AG04449 (cell line): ENCODE measurements at regions not wholly inside any gene's neighbourhood (a gene's known extent, or its start where the extent isn't known, plus 50 kb on each side); places are given as distances from the start of the nearest gene placed in this dataset.
A peak's percentile ranks its signal among the peaks of the same experiment; 100 is the strongest.

ENCODE experiments used
- CTCF ChIA-PET: fragments of 350-600 bp; formaldehyde crosslinking; extraction: SDS; loops from one replicate; lab custom pipeline; 2021; ENCODE audit warnings: antibody characterized with exemption; lab: Yijun Ruan, JAX
- POLR2A ChIA-PET: fragments of 400-600, 350-600 bp; formaldehyde crosslinking; extraction: SDS; loops from one replicate; lab custom pipeline; 2020; ENCODE audit warnings: antibody characterized with exemption, inconsistent platforms; lab: Yijun Ruan, JAX
- DNase-seq: peaks from one replicate; pipeline ENCODE4 v3.0.0-alpha.2; 2010; ENCODE audit warnings: low read depth, low spot score
- H3K4me3 ChIP-seq: 2 replicates; pipeline ENCODE4 v1.5.1; 2011; ENCODE audit warnings: low read depth, mild to moderate bottlenecking, control low read depth, low read length
- TF ChIP-seq, protein P1 (sequence below): IDR thresholded peaks from one replicate; pipeline ENCODE4 v1.5.1; 2011; ENCODE audit warnings: mild to moderate bottlenecking, moderate library complexity, low read length, control low read depth, inconsistent platforms; ENCODE audit not compliant: insufficient read depth; ENCODE audit errors: missing control alignments

DNA sequence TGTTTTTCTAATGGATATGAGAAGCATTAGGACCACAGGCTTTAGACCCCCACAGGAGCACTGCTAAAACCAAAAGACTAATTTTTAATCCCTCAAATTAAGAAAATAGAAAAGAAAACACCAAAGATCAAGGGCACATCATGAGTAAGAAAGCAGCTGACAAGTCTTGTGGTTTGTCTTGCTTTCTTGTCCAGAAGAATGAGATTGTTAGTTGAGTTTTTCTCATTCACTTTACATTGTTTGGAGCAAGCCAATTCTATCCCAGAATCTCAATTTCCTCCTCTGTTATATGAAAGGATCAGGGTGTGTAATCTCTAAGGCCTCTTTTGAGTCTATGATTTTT, 899.0 kb downstream of the KCNJ2 start:
- ChIA-PET POLR2A (no interaction called here), CTCF (no interaction called here)
- no peak overlapping the region for H3K4me3 ChIP-seq
- DNase-seq = no peak
- TF ChIP-seq, protein P1, sequence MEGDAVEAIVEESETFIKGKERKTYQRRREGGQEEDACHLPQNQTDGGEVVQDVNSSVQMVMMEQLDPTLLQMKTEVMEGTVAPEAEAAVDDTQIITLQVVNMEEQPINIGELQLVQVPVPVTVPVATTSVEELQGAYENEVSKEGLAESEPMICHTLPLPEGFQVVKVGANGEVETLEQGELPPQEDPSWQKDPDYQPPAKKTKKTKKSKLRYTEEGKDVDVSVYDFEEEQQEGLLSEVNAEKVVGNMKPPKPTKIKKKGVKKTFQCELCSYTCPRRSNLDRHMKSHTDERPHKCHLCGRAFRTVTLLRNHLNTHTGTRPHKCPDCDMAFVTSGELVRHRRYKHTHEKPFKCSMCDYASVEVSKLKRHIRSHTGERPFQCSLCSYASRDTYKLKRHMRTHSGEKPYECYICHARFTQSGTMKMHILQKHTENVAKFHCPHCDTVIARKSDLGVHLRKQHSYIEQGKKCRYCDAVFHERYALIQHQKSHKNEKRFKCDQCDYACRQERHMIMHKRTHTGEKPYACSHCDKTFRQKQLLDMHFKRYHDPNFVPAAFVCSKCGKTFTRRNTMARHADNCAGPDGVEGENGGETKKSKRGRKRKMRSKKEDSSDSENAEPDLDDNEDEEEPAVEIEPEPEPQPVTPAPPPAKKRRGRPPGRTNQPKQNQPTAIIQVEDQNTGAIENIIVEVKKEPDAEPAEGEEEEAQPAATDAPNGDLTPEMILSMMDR = no peak

DNA sequence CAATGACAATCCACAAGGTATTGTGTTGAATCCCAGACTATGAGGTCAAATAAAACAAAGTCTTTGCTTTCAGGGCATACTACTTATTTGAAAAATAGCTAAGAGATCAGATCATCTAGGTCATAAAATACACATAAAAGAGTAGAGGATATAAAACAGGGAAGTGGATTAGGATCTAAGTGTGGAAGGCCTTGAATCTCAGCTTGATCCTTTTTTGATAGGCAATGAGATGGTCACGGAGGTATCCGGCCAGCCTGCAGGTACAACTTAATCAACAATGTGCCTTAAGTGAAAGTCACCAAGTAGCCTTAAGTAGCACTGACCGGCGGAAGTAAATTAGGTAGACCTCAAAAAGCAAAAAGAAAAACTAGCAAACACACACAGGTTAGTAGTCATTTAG, 901.7 kb downstream of the KCNJ2 start:
- CTCF ChIA-PET = no interaction called here
- H3K4me3 ChIP-seq = no peak overlapping the region
- TF ChIP-seq, protein P1 = no peak
- no peak for DNase-seq
- POLR2A ChIA-PET = no interaction called here

DNA sequence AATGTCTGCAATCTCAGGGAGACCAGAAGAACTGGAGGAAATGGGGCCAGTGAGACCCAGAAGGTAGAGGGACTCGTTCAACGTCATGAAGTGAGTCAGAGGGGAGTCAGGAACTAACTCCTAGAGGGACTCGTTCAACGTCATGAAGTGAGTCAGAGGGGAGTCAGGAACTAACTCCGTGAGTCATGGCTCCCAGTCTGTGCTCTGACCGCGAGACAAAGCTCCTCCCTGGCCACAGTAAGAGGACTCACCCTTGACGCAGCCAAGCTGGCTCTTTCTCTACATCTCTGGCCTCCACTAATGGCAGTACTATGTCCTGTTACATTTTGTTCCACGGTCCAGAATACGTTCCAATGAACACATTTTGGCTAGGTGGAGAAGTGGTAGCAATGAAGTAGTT, 902.5 kb downstream of the KCNJ2 start:
- TF ChIP-seq, protein P1 = no peak
- DNase-seq = peak; percentile 74
- CTCF ChIA-PET = no interaction called here
- H3K4me3 ChIP-seq = no peak overlapping the region
- POLR2A ChIA-PET = no interaction called here

DNA sequence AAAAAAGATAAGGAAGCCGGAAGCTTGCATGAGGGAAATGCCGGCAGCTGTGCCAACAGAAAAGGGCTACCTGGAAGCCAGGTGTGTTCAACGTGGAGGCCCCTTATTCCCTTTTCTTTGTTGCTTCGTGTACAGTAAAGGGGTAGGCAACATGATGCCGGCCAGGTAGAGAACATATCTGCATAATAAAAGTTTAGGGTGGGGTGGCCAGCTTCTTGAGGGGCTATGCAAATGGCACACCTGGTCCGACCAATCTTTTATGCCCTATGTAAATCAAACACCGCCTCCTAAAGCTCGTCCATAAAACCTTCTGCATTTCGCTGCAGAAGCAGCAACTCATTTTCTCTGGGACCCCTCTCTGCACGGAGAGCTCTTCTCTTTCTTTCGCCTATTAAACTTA, 911.6 kb downstream of the KCNJ2 start:
- DNase-seq = no peak
- TF ChIP-seq, protein P1 = no peak
- CTCF ChIA-PET = no interaction called here
- POLR2A ChIA-PET = no interaction called here
- no peak overlapping the region for H3K4me3 ChIP-seq

DNA sequence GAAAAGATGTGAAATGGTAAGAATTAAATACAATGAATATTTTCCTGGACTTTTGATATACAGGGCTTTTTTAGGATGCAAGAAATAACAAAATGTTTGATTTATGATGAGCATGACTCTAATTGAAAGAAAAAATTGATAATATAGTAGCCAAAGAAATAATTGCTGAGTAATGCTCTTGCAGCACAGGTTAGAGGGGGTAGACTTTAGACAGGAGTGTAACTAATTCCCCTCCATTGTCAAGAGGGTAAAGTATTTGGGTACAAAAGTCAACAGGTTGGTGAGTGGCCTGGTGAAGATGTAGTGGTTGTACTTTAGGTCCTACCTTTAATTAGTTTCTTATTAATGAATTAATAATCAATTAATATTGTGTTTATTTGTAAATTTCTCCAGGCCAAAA, 912.3 kb downstream of the KCNJ2 start:
- ChIA-PET CTCF (no interaction called here), POLR2A (no interaction called here)
- TF ChIP-seq, protein P1 = no peak

DNA sequence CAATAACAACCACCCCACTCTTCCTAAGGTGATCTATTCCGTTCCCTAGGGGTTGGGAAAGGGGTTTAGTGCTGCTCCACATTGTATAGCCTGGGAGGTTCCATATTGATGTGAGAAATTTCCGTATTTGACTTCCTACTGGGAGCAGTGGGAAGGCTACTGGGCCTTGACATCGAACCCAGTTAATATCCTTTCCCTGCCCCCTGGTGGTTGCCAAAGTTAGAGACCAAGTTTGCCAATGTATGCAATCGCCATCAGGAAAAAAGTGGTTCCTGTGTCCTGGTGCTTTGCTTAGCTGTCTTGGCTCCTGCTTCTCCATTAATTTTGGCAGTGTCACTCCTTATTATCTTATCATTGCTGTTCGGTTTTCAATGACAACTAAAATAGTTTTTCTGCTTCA, 914.9 kb downstream of the KCNJ2 start:
- TF ChIP-seq, protein P1 = peak; percentile 26
- H3K4me3 ChIP-seq = no peak overlapping the region
- no peak for DNase-seq
- POLR2A ChIA-PET = no interaction called here
- CTCF ChIA-PET = no interaction called here

More for the DNA sequence above, 912.3 kb downstream of the KCNJ2 start:
- no peak for DNase-seq
- H3K4me3 ChIP-seq = no peak overlapping the region
